Nephron (organoid): ENCODE measurements at regions not wholly inside any gene's neighbourhood (a gene's known extent, or its start where the extent isn't known, plus 50 kb on each side); places are given as distances from the start of the nearest gene placed in this dataset.

Experiments used
- H3K27ac Mint-ChIP-seq, 3 experiments: 2 replicates each; pipeline ENCODE4 v1.8.0; 2020; ENCODE audit warnings: mixed read lengths in 3 of 3, mild to moderate bottlenecking in 2 of 3, moderate library complexity in 1 of 3
- H3K27me3 Mint-ChIP-seq: 2 replicates; pipeline ENCODE4 v1.8.0; 2021; ENCODE audit warnings: low read depth, mild to moderate bottlenecking, moderate library complexity, mixed read lengths
- H3K36me3 Mint-ChIP-seq: 2 replicates; pipeline ENCODE4 v1.8.0; 2020; ENCODE audit warnings: low read depth, mixed read lengths
- H3K4me1 Mint-ChIP-seq: 2 replicates; pipeline ENCODE4 v1.8.0; 2020; ENCODE audit warnings: mixed read lengths
- H3K4me3 Mint-ChIP-seq, 3 experiments: 2 replicates each; pipeline ENCODE4 v1.8.0; 2020; ENCODE audit warnings: mild to moderate bottlenecking in 3 of 3, mixed read lengths in 3 of 3, moderate library complexity in 2 of 3
- H3K9me3 Mint-ChIP-seq: 2 replicates; pipeline ENCODE4 v1.8.0; 2020; ENCODE audit warnings: mixed read lengths
- TF ChIP-seq, protein P1 (sequence below), 3 experiments: fragments of 200-600 bp; sonication (generic); IDR thresholded peaks; one replicate each; pipeline ENCODE4 v1.5.0; 2021; ENCODE audit warnings: antibody characterized with exemption in 3 of 3; ENCODE audit not compliant: unreplicated experiment in 3 of 3

DNA sequence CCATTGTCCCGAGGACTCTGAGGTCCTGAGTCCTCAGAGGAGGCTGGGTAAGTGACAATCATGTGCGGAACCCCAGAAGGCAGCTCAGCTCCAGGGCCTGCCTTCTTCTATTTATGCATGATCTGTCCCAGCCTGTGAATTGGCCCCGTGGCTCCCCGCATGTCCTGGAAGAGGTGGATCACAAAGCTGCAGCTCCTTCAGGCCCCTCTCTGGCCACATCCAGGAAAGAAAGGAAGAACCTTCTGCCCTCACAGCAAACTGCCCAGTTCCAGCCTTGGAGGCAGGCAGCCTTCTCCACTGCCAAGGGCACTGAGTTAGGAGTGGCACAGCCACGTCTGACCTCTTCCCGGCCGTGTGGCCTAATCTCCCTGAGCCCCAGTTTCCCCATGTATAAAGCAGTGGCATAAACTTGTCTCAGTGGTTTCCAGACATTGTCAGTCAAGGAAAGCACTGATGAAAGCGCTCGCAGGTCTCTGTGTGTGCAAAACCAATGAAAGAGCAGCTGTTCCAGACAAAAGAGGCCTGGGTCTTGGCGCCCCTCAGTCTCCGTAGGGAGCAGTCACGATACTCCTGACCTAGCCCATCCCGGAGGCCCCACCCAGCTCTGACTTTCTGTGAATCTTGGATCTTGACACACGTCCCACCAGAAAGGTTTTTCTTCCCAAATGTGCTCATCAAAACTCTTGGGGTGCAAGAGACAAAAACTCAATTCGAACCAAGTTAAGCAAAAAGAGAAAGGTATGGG, 497.3 kb downstream of the SHQ1 start:
- H3K4me3 Mint-ChIP-seq, result no peak overlapping the region
- no peaks in the 10 kb centered on the region for H3K9me3 Mint-ChIP-seq
- peaks cover 15% of the 10 kb centered on the region for H3K4me1 Mint-ChIP-seq
- TF ChIP-seq, protein P1, sequence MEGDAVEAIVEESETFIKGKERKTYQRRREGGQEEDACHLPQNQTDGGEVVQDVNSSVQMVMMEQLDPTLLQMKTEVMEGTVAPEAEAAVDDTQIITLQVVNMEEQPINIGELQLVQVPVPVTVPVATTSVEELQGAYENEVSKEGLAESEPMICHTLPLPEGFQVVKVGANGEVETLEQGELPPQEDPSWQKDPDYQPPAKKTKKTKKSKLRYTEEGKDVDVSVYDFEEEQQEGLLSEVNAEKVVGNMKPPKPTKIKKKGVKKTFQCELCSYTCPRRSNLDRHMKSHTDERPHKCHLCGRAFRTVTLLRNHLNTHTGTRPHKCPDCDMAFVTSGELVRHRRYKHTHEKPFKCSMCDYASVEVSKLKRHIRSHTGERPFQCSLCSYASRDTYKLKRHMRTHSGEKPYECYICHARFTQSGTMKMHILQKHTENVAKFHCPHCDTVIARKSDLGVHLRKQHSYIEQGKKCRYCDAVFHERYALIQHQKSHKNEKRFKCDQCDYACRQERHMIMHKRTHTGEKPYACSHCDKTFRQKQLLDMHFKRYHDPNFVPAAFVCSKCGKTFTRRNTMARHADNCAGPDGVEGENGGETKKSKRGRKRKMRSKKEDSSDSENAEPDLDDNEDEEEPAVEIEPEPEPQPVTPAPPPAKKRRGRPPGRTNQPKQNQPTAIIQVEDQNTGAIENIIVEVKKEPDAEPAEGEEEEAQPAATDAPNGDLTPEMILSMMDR (IDR thresholded peaks at IDR 0.05; ENCODE audit: unreplicated experiment in 3 of 3), result no peak
- H3K36me3 Mint-ChIP-seq, result no peaks in the 10 kb centered on the region
- no peak overlapping the region for H3K27ac Mint-ChIP-seq
- peaks cover 30% of the 10 kb centered on the region for H3K27me3 Mint-ChIP-seq

DNA sequence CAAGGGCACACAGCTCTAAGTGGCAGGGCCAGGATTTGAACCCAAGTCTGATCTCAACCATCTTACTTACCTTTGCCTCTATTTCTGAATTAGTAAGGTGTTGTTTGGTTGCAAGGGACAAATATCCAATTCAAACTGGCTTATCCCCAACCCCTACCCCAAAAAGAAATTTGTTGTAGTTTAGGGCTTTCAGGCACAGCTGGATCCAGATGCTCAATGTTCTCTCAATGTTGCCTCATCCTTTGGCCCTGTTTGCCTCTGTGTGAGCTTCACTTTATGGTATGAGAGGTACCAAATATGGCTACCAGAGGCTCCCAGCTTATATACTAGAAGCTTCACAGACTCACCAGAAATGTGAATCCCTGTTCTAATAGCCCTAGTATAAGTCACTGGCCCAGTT, 499.9 kb downstream of the SHQ1 start:
- H3K4me3 Mint-ChIP-seq, result no peak overlapping the region
- H3K9me3 Mint-ChIP-seq, result no peaks in the 10 kb centered on the region
- no peaks in the 10 kb centered on the region for H3K36me3 Mint-ChIP-seq
- H3K27ac Mint-ChIP-seq, result no peak overlapping the region
- TF ChIP-seq, protein P1 (IDR thresholded peaks at IDR 0.05; ENCODE audit: unreplicated experiment in 3 of 3), result no peak
- H3K4me1 Mint-ChIP-seq, result peaks cover 21% of the 10 kb centered on the region
- peaks cover 33% of the 10 kb centered on the region for H3K27me3 Mint-ChIP-seq

DNA sequence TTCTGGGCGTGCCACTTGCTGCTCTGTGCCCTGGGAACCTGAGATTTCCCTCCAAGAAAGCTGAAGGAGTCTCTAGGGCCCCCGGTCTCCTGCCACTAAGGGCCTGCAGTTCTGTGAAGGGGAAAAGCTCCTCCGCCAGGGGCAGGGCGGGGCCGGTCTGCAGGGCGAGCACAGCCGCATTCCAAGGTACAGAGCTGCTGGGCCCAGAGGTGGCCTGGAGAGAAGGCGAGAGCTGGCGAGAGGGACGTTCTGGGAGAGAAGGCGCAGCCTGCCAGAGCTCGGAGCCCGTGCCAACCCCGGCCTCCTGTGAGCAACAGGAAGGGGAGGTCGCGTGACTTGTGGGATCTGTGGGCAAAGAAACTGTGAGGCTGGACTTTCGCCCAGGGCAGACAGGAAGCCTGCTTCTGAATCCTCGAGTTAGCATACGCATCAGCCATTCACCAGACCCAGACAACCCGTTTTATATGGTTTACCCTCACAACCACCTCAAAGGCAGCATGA, 500.4 kb downstream of the SHQ1 start:
- H3K36me3 Mint-ChIP-seq, result no peaks in the 10 kb centered on the region
- no peak overlapping the region for H3K4me3 Mint-ChIP-seq
- H3K9me3 Mint-ChIP-seq, result no peaks in the 10 kb centered on the region
- H3K27me3 Mint-ChIP-seq, result peaks cover 35% of the 10 kb centered on the region
- TF ChIP-seq, protein P1 (IDR thresholded peaks at IDR 0.05; ENCODE audit: unreplicated experiment in 3 of 3), result no peak
- peaks cover 21% of the 10 kb centered on the region for H3K4me1 Mint-ChIP-seq
- H3K27ac Mint-ChIP-seq, result no peak overlapping the region

DNA sequence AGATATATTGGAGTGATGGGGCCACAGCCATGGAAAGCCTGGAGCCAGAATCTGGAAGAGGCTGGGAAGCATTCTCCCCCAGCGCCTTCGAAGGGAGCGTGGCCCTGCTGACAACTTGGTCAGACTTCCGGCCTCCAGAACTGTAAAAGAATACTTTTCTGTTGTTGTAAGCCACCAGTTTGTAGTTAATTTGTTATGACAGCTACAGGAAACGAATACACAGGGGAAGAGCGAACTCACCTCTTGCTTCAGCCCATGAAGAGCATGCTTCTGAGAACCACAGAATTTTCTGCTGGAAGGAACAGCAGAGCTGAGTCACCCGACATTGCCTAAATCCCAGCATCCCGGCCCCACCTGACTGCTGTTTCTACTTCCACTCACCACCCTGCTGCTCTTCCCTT, 501.7 kb downstream of the SHQ1 start:
- H3K27ac Mint-ChIP-seq, result peak overlapping the region; percentile 43 to 66 (median 58)
- H3K9me3 Mint-ChIP-seq, result no peaks in the 10 kb centered on the region
- no peaks in the 10 kb centered on the region for H3K36me3 Mint-ChIP-seq
- peaks cover 40% of the 10 kb centered on the region for H3K27me3 Mint-ChIP-seq
- TF ChIP-seq, protein P1 (IDR thresholded peaks at IDR 0.05; ENCODE audit: unreplicated experiment in 3 of 3), result no peak
- H3K4me1 Mint-ChIP-seq, result peaks cover 31% of the 10 kb centered on the region
- no peak overlapping the region for H3K4me3 Mint-ChIP-seq

DNA sequence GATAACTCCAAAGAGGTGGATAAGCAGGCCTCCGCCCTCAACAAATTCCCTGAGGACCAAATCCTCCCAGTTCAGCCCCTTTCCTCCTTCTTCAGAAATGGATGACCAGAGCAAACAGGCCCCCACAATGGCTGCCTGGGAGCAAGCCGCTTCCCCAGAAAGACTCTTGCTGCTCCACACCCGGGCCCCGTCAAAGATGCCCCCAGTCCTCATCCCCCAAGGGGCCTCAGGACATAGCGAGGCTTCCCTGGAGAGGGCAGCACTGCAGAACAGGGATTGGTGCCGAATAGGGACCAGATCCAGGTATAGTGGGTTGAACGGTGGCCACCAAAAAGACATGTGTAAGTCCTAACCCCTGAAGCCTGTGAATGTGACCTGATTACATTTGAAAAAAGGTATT, 502.3 kb downstream of the SHQ1 start:
- Mint-ChIP-seq H3K4me3 (no peak overlapping the region), H3K27me3 (peaks cover 39% of the 10 kb centered on the region), H3K4me1 (peaks cover 36% of the 10 kb centered on the region), H3K36me3 (no peaks in the 10 kb centered on the region), H3K9me3 (no peaks in the 10 kb centered on the region), H3K27ac (peak overlapping the region in 2 of 3 experiments; percentile 43 to 58)
- TF ChIP-seq, protein P1 (IDR thresholded peaks at IDR 0.05; ENCODE audit: unreplicated experiment in 3 of 3), result no peak
